Breast epithelium (tissue), 4 donors: ENCODE measurements at regions not wholly inside any gene's neighbourhood (a gene's known extent, or its start where the extent isn't known, plus 50 kb on each side); places are given as distances from the start of the nearest gene placed in this dataset.

Experiments
- DNase-seq, 2 donors: peaks; one replicate each; pipeline ENCODE4 v3.0.0-alpha.2; 2019; ENCODE audit warnings: low spot score in 2 of 2
- H3K27ac ChIP-seq, 2 donors: fragments of 200-600 bp; sonication (generic) in 1 of 2; one replicate each; pipeline ENCODE4 v1.5.1; 2016 to 2019; ENCODE audit warnings: mild to moderate bottlenecking in 1 of 2
- H3K27me3 ChIP-seq, 2 donors: fragments of 200-600 bp; sonication (generic) in 1 of 2; one replicate each; pipeline versions ENCODE4 v1.5.1 to v1.6.0; 2017 to 2019; ENCODE audit warnings: control low read depth in 1 of 2, mild to moderate bottlenecking in 1 of 2
- H3K36me3 ChIP-seq: fragments of 200-600 bp; one replicate; pipeline ENCODE4 v1.5.1; 2019
- H3K4me1 ChIP-seq, 2 donors: fragments of 200-600 bp; sonication (generic); one replicate each; pipeline ENCODE4 v1.5.1; 2016 to 2019; ENCODE audit warnings: control low read depth in 1 of 2
- H3K4me3 ChIP-seq, 3 donors: fragments of 200-600 bp; sonication (generic); 1 replicate in 2 of 3; 2 replicates in 1 of 3; pipeline ENCODE4 v1.5.1; 2016 to 2019; ENCODE audit warnings: mild to moderate bottlenecking in 3 of 3, moderate library complexity in 2 of 3
- H3K9me3 ChIP-seq, 2 donors: fragments of 200-600 bp; sonication (generic) in 1 of 2; one replicate each; pipeline ENCODE4 v1.5.1; 2016 to 2019; ENCODE audit warnings: control low read depth in 1 of 2
- POLR2A ChIP-seq: fragments of 450-650 bp; IDR thresholded peaks from one replicate; pipeline ENCODE4 v1.6.1; 2016; ENCODE audit warnings: antibody characterized with exemption, mild to moderate bottlenecking, moderate library complexity
- POLR2AphosphoS5 ChIP-seq, 3 donors: sonication (generic); formaldehyde crosslinking; IDR thresholded peaks; one replicate each; pipeline ENCODE4 v1.6.1; 2017; ENCODE audit warnings: antibody characterized with exemption in 3 of 3
- intact Hi-C: fragments of 100-400 bp; cut with DNase I; formaldehyde crosslinking; loops from one replicate; pipeline ENCODE4 v1.15.1; 2023; ENCODE audit warnings: low total_unique reads
- TF ChIP-seq, protein P1 (sequence below), 3 donors: fragments of 450-650 bp; IDR thresholded peaks; one replicate each; pipeline ENCODE4 v1.5.1; 2016 to 2017; ENCODE audit warnings: antibody characterized with exemption in 3 of 3, mild to moderate bottlenecking in 3 of 3, moderate library complexity in 3 of 3

DNA sequence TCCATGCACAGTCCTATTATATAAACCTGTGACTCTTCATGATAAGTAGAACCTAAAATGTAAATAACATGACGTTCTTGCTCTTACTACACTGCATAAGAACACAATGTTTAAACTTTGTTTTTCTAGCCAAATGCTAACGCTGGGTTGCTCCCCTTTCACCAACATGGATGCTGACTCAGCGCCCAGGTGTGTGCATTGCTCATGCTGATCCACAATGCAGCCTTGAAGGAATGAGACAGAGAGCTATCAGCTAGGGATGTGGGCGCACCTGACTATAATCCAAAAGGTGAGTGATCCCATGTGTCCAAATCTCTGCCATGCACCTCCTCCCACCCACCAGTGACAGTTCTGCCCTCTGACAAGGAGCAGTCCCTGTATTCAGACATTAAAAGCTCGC is 235.0 kb downstream of the IRS1 start:
- Histone ChIP-seq H3K9me3 (no peaks in the 10 kb centered on the region), H3K27ac (no peak overlapping the region), H3K4me1 (no peaks in the 10 kb centered on the region), H3K4me3 (no peak overlapping the region), H3K36me3 (no peaks in the 10 kb centered on the region), H3K27me3 (no peaks in the 10 kb centered on the region)
- TF ChIP-seq, protein P1, sequence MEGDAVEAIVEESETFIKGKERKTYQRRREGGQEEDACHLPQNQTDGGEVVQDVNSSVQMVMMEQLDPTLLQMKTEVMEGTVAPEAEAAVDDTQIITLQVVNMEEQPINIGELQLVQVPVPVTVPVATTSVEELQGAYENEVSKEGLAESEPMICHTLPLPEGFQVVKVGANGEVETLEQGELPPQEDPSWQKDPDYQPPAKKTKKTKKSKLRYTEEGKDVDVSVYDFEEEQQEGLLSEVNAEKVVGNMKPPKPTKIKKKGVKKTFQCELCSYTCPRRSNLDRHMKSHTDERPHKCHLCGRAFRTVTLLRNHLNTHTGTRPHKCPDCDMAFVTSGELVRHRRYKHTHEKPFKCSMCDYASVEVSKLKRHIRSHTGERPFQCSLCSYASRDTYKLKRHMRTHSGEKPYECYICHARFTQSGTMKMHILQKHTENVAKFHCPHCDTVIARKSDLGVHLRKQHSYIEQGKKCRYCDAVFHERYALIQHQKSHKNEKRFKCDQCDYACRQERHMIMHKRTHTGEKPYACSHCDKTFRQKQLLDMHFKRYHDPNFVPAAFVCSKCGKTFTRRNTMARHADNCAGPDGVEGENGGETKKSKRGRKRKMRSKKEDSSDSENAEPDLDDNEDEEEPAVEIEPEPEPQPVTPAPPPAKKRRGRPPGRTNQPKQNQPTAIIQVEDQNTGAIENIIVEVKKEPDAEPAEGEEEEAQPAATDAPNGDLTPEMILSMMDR (IDR thresholded peaks at IDR 0.05), result no peak
- intact Hi-C loops, result no loop called here
- DNase-seq, result no peak

DNA sequence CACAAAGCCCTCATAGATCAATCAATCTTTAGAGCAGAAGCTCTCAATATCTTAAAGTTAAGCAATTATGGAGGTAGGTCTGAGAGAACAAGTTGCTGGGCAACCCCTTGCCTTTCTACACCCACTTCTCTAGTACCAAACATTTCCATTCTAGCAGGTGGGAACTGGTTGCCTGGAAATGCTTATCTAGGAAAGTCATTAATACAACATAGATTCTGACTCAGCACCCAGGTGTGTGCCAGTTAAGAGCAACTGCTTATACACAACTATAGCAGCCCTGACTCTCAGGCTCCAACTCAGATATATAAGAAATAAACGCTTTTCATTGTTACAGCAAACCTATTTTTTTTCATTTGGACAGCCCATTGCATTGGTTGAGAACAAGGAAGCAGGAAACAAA is 237.7 kb downstream of the IRS1 start:
- TF ChIP-seq, protein P1 (IDR thresholded peaks at IDR 0.05), result no peak
- no peak for TF ChIP-seq POLR2A
- TF ChIP-seq POLR2AphosphoS5 (IDR thresholded peaks at IDR 0.05), result no peak
- intact Hi-C loops, result no loop called here
- no peak overlapping the region for H3K27ac ChIP-seq
- H3K27me3 ChIP-seq, result no peaks in the 10 kb centered on the region
- no peaks in the 10 kb centered on the region for H3K4me1 ChIP-seq
- no peak overlapping the region for H3K4me3 ChIP-seq
- H3K9me3 ChIP-seq, result no peaks in the 10 kb centered on the region
- no peaks in the 10 kb centered on the region for H3K36me3 ChIP-seq
- DNase-seq, result no peak

DNA sequence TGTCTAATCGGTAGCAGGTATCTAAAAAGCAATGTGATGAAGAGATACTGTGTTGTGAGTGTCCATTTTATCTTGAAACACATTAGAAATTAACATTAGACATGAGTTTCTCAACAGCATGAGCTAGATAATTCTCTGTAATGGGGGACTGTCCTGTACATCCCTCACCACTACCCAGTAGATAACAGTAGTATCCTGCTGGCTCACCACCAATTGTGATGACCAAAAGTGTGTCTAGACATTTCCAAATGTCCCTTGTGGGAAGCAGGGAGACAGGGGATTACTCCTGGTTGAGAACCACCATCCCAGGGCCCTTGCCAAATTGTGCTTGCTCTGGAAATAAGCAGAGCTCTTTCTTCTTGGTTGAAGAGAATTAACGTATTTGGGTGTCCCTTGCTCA is 239.3 kb downstream of the IRS1 start:
- H3K9me3 ChIP-seq, result no peaks in the 10 kb centered on the region
- H3K4me3 ChIP-seq, result no peak overlapping the region
- H3K27me3 ChIP-seq, result no peaks in the 10 kb centered on the region
- no peaks in the 10 kb centered on the region for H3K36me3 ChIP-seq
- intact Hi-C loops, result no loop called here
- no peak overlapping the region for H3K27ac ChIP-seq
- TF ChIP-seq POLR2AphosphoS5 (IDR thresholded peaks at IDR 0.05) (no peak), POLR2A (no peak)
- TF ChIP-seq, protein P1 (IDR thresholded peaks at IDR 0.05), result no peak
- no peaks in the 10 kb centered on the region for H3K4me1 ChIP-seq
- no peak for DNase-seq

DNA sequence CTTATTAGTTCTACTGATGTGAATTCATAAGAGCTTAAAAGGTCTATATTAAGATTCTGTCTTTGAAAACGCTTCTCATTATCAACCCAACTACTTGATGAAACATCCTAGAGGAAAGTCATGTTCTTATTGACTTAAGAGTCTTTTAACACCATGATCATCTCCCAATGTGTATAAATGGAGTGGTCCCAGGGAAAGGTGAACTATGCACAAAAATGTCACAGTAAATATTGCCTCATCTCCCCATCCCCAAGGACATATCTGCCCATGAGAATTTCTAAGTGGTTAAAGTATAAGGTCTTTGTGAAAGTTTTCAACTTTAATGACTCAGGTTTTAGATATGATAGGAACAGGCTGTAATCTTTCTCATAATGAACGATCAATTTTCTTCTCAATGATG is 240.1 kb downstream of the IRS1 start:
- no peaks in the 10 kb centered on the region for H3K27me3 ChIP-seq
- H3K9me3 ChIP-seq, result no peaks in the 10 kb centered on the region
- H3K4me1 ChIP-seq, result no peaks in the 10 kb centered on the region
- H3K36me3 ChIP-seq, result no peaks in the 10 kb centered on the region
- no peak overlapping the region for H3K4me3 ChIP-seq
- TF ChIP-seq, protein P1 (IDR thresholded peaks at IDR 0.05), result no peak
- no peak for TF ChIP-seq POLR2AphosphoS5 (IDR thresholded peaks at IDR 0.05)
- no peak for TF ChIP-seq POLR2A
- no peak for DNase-seq
- H3K27ac ChIP-seq, result no peak overlapping the region
- intact Hi-C loops, result no loop called here

DNA sequence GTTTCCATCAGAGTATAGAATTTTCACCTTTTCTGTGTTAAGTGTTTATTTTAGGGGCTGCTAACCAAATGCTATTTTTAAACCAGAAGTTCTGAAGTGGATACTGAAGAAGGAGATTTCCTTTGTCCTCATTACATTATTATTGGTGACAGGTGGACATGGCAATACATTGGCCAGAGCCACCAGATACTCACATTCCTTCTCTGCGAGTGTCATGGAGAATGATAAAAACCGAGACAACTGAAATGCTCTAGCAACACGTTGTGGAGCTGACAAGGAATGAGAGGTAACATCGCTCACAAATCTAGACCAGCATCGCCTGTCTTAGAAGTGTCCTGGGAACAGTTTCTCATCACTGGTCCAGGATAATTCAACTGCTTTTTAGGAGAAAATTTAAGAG is 241.2 kb downstream of the IRS1 start:
- intact Hi-C loops, result no loop called here
- no peak overlapping the region for H3K27ac ChIP-seq
- TF ChIP-seq POLR2A (no peak), POLR2AphosphoS5 (IDR thresholded peaks at IDR 0.05) (no peak)
- TF ChIP-seq, protein P1 (IDR thresholded peaks at IDR 0.05), result no peak
- H3K4me1 ChIP-seq, result no peaks in the 10 kb centered on the region
- no peak overlapping the region for H3K4me3 ChIP-seq
- no peak for DNase-seq
- H3K9me3 ChIP-seq, result no peaks in the 10 kb centered on the region
- no peaks in the 10 kb centered on the region for H3K27me3 ChIP-seq
- no peaks in the 10 kb centered on the region for H3K36me3 ChIP-seq
